ENCODE measurements at regions not wholly inside any gene's neighbourhood (a gene's known extent, or its start where the extent isn't known, plus 50 kb on each side); places are given as distances from the start of the nearest gene placed in this dataset.
"Not testable (repeated sequence)": the region's sequence is repeated elsewhere in the genome, so short reads cannot be mapped to it uniquely, and the experiment has no call there.

- DNase-seq = not testable (repeated sequence)
Observed at GRCh38 chr4:42288876-42289275, 108.4 kb upstream of the SHISA3 start.

- not testable (repeated sequence) for DNase-seq
Observed at GRCh38 chr4:42292192-42292591, 105.1 kb upstream of the SHISA3 start.

- DNase-seq = no peak
Observed at GRCh38 chr4:42293967-42294813, 103.1 kb upstream of the SHISA3 start.

DNA sequence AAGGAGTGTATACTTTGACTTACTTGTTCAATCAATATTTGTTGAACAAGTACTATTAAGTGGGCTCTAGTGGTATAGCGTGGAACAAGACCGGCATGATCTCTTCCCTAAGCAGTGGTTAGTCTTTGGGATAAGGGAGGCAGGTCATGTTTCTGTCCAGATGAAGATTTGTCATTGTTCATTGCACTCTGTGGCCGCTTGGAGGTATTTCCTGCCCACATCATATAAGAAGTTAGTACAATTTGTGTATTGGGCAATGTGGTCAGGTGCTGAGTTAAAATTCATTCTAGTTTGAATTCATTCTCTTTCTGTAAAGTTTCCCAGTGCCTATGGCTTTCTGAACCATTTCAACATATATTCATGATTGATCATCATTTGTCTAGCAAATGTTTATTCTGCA, 101.1 kb upstream of the SHISA3 start:
- DNase-seq = no peak

DNA sequence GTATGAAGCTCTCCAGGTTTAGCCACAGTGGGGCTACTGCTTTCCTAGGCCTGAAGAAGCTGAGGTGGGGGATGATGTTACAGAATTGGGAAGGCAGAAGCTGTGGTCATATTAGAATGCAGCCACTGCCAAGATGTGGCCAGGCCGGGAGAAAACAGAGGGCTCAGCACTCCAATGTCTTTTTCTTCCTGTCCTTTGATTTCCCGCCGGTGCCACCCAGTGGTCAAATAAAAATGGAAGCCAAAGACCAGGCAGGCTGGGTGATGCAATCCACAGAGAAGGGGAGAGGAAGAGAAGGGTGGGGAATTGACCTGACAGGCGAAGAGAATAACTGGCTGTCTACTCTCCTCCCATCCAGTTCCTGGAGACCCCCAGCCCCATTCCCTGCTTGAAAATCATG, 94.9 kb upstream of the SHISA3 start:
- DNase-seq = peak; percentile 2

DNA sequence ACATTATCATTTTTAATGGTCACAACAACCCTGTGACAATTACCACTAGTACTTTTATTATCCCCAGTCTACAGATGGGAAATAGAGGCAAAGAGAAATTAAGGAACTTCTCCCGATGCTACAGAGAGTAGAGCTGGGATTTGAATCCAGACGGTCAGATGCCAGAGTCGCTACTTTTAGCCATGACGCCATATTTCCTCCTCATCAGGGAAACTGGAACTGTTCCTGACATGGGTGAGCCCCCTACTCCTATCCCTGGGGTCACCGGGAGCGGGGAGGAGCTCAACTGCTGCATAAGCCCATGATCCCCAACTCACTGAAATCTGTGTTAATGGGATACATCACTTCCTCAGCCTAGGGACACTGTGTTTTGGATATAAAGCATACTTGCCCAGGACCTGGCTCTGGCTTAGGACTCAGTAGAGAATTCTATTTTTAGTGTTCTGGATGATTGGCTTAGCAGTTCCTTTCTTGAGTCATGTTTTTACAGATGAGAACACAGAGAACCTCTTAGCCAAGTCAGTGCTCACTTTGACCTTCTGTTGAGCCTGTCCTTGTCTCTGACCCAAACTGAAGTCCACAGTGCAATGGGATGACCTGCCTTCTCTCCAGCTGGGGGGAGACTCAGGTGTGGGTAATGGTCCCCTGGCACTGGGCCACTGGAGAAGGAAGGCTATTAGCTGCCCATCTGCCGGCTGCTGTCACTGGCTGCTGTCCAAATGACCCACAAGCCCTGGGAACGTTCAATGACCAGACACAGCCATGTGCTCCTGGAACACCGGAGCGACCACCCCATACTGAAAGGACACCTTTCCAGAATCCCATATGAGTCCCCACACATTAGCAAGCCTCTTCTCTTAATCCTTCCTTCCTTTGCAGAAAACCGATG, 90.8 kb upstream of the SHISA3 start:
- no peak for DNase-seq

- no peak for DNase-seq
Observed at GRCh38 chr4:42308247-42308646, 89.0 kb upstream of the SHISA3 start.

DNA sequence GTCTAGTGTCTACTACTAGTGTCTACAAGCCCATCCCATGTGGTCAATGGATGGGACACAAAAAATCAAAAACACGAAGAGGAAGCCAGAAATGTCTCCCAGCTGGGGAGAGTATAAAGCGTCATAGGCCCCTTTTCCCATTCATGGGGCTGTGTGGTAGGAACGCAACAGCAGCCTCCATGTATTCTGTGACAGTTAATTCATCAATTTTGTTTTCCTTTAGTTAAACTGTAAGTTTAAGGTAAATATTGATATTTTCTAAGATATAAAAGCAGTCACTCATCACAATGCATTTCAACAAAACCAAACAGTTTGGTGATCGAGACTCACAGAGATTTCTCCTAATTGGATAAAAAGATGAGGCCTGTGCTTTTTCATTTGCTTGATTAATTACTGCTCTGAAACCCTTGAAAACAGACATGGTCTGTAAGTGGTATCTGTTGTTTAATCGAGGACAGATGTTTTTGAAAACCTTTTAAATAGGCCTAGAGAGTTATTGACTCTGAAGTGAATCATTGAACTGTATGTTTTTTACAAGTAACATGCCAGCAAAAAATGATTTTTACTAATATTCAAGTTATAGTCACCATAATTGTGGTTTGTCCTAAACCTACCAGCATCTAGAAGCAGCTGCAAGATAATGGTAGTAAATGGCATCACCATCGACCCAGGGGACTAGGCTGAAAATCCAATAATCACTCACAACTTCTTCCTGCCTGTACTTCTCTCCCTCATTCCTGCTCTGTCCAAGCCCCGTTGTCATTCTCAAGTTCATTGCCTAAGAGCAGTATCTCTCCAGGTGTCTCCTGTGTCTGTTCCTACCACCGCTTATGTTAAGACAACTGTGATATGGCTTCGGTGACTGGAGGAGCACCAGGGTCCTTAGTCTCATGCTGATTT, 87.7 kb upstream of the SHISA3 start:
- DNase-seq = no peak

DNA sequence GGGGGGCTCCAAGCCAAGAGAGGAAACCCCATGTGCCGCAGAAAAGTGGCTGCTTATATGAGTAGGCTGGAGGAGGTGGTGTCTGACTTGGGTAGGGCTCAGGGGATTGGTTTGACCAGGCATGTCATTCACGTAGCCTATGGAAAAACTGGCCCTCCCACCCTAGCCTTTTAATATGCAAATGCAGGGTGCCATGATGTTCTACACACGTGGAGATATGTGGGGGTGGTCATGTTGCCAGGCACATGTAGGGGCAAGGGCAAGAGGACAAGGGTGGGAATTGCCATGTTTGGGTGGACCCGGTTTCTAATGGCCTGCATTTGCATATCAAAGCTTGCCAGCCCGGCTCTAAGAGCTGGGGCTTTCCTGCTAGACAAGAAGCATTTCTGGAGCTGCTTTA, 86.9 kb upstream of the SHISA3 start:
- no peak for DNase-seq

GRCh38 chr4:42310806-42311205, 86.5 kb upstream of the SHISA3 start:
- no peak for DNase-seq

DNA sequence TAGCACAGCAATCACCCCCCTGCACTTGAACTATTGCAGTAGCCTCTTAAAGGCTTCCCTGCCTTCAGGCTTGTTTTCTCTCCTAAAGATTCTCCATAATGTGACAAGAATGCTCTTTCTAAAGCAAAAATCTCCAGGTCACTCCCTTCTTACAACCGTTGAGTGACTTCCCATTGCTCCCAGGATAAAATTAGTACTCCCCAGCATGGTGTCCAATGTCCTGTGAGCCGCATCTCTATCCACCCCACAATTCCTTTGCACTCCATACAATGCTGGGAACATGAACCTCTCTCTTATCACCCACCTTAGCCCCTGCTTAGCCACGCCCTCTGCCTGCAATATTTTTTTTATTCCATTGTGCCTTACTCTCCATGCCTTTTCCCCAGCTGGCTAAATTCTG, 85.7 kb upstream of the SHISA3 start:
- no peak for DNase-seq

- DNase-seq = not testable (repeated sequence)
Observed at GRCh38 chr4:42313420-42313819, 83.9 kb upstream of the SHISA3 start.

- DNase-seq = no peak
Observed at GRCh38 chr4:42313872-42314271, 83.4 kb upstream of the SHISA3 start.

- DNase-seq = no peak
Observed at GRCh38 chr4:42315231-42315630, 82.1 kb upstream of the SHISA3 start.

DNA sequence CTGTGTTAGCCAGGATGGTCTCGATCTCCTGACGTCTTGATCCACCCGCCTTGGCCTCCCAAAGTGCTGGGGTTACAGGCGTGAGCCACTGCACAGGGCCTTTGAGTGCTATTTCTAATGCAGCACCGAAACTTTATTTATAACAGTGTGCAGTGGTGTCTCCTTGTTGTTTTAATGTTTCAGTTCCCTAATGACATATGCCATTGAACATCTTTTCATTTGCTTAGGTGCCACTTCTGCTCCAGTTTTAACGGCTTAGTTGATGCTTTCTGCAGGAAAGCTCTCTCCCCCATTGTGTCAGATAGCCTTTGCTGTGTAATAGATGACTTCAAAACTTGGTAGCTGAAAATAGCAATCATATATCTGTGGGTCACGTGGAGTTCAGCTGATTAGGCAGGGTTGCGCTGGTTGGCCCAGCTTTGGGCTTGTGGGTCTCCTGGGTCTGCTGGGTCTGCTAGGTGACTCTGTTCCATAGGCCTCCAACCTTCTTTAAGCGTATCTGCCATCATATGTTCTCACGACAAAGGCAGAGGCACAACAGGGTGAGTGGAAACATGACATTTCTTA, 76.4 kb upstream of the SHISA3 start:
- no peak for DNase-seq

DNA sequence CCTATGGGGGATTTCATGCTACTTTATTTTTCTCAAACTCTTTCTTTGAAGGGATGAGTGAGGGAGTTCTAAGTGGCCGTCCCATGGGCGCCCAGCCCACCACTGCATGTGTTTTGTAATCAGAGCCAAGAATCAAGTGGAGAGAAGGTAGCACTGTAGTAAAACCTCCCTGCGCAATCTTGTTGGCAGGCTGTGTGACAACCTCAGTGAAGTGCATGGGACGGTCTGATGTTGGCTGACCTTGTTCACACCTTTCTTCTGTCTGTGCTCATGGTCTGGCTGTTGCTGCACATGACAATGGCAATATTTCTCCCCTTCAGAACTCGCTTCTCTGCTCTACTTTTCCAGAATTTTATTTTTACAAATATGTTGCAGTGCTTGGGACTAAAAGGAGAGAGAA, 71.2 kb upstream of the SHISA3 start:
- no peak for DNase-seq

- no peak for DNase-seq
Observed at GRCh38 chr4:42326524-42326923, 70.8 kb upstream of the SHISA3 start.

GRCh38 chr4:42327323-42327722, 70.0 kb upstream of the SHISA3 start:
- DNase-seq = no peak

- DNase-seq = no peak
Observed at GRCh38 chr4:42328978-42329377, 68.3 kb upstream of the SHISA3 start.

GRCh38 chr4:42329421-42329820, 67.9 kb upstream of the SHISA3 start:
- no peak for DNase-seq

- no peak for DNase-seq
Observed at GRCh38 chr4:42330002-42330592, 67.2 kb upstream of the SHISA3 start.

- DNase-seq = no peak
Observed at GRCh38 chr4:42331040-42331439, 66.2 kb upstream of the SHISA3 start.

Measured in NCI-H2029 (cell line).